IMR-90 (cell line): ENCODE measurements at regions not wholly inside any gene's neighbourhood (a gene's known extent, or its start where the extent isn't known, plus 50 kb on each side); places are given as distances from the start of the nearest gene placed in this dataset.
"Not testable (repeated sequence)": the region's sequence is repeated elsewhere in the genome, so short reads cannot be mapped to it uniquely, and the experiment has no call there.

Experiments used
- ATAC-seq: fragments of 200-7000 bp; cut with Tn5 transposase; 2 replicates; pipeline ENCODE4 v1.9.1; 2020; ENCODE audit warnings: low read depth, mild to moderate bottlenecking, moderate library complexity
- BruUV-seq: library from RNA; stranded (reverse); fragments of 400-500 nt; replicated peaks from 2 replicates; lab custom pipeline; 2021; lab: Mats Ljungman, UMichigan
- CTCF ChIA-PET: fragments of 300-600 bp; formaldehyde crosslinking; extraction: SDS; loops from one replicate; lab custom pipeline; 2021; ENCODE audit warnings: antibody characterized with exemption; lab: Yijun Ruan, JAX
- POLR2A ChIA-PET: fragments of 300-600 bp; sonication (Branson Sonifier 250); formaldehyde crosslinking; loops from one replicate; lab custom pipeline; 2022; ENCODE audit warnings: antibody characterized with exemption; ENCODE audit not compliant: unreplicated experiment; lab: Charles Lee
- DNase-seq: peaks from one replicate; pipeline ENCODE4 v3.0.0; 2013
- H2AFZ ChIP-seq: replicated peaks from 2 replicates; pipeline ENCODE3; 2013; ENCODE audit warnings: low read length, mild to moderate bottlenecking; ENCODE audit not compliant: poor library complexity
- H2AK5ac ChIP-seq: 2 replicates; pipeline ENCODE4 v1.6.1; 2013; ENCODE audit warnings: low read depth, low read length, inconsistent platforms
- H2AK9ac ChIP-seq: replicated peaks from 2 replicates; pipeline ENCODE3; 2013; ENCODE audit warnings: mild to moderate bottlenecking, low read depth, low read length, moderate library complexity; ENCODE audit not compliant: poor library complexity
- H2BK120ac ChIP-seq: 2 replicates; pipeline ENCODE4 v1.6.1; 2013; ENCODE audit warnings: low read depth, low read length, inconsistent platforms
- H2BK15ac ChIP-seq: 3 replicates; pipeline ENCODE4 v1.6.1; 2013; ENCODE audit warnings: low read depth, low read length, inconsistent platforms
- H2BK20ac ChIP-seq: 2 replicates; pipeline ENCODE4 v1.6.1; 2013; ENCODE audit warnings: low read depth, mild to moderate bottlenecking, inconsistent platforms, low read length, moderate library complexity
- H2BK5ac ChIP-seq: 2 replicates; pipeline ENCODE4 v1.6.1; 2013; ENCODE audit warnings: mild to moderate bottlenecking, low read depth, low read length, inconsistent platforms; ENCODE audit not compliant: poor library complexity, severe bottlenecking
- H3K14ac ChIP-seq: replicated peaks from 2 replicates; pipeline ENCODE4 v1.6.1; 2013; ENCODE audit warnings: low read depth, low read length, inconsistent platforms
- H3K18ac ChIP-seq: 2 replicates; pipeline ENCODE4 v1.6.1; 2013; ENCODE audit warnings: low read depth, low read length, control low read depth
- H3K23ac ChIP-seq: 2 replicates; pipeline ENCODE4 v1.6.1; 2013; ENCODE audit warnings: low read depth, low read length, inconsistent platforms
- H3K27ac ChIP-seq: 2 replicates; pipeline ENCODE4 v1.5.1; 2013; ENCODE audit warnings: mild to moderate bottlenecking, control low read depth, low read length; ENCODE audit not compliant: insufficient read depth
- H3K27me3 ChIP-seq: 2 replicates; pipeline ENCODE4 v1.6.1; 2013; ENCODE audit warnings: low read length; ENCODE audit not compliant: control insufficient read depth, insufficient read depth
- H3K36me3 ChIP-seq: 2 replicates; pipeline ENCODE4 v1.6.1; 2013; ENCODE audit warnings: low read length, mixed read lengths; ENCODE audit not compliant: control insufficient read depth, insufficient read depth
- H3K4ac ChIP-seq: 2 replicates; pipeline ENCODE4 v1.6.1; 2013; ENCODE audit warnings: low read depth, low read length, inconsistent platforms
- H3K4me1 ChIP-seq: 2 replicates; pipeline ENCODE4 v1.6.1; 2013; ENCODE audit warnings: low read length, mixed read lengths; ENCODE audit not compliant: control insufficient read depth, insufficient read depth
- H3K4me2 ChIP-seq: 2 replicates; pipeline ENCODE4 v1.6.1; 2013; ENCODE audit warnings: low read depth, mild to moderate bottlenecking, control low read depth, low read length, moderate library complexity
- H3K4me3 ChIP-seq: 2 replicates; pipeline ENCODE4 v1.5.1; 2013; ENCODE audit warnings: low read depth, mild to moderate bottlenecking, control low read depth, low read length, moderate library complexity; ENCODE audit not compliant: insufficient read depth
- H3K56ac ChIP-seq: 2 replicates; pipeline ENCODE4 v1.6.1; 2013; ENCODE audit warnings: low read length, inconsistent platforms; ENCODE audit not compliant: insufficient read depth; ENCODE audit errors: extremely low read depth
- H3K79me1 ChIP-seq, 2 experiments: 2 replicates each; pipeline ENCODE4 v1.6.1; 2013; ENCODE audit warnings: low read length in 2 of 2, inconsistent platforms in 1 of 2, low read depth in 1 of 2
- H3K9ac ChIP-seq: 2 replicates; pipeline ENCODE4 v1.6.1; 2013; ENCODE audit warnings: low read depth, low read length, control low read depth
- H3K9me1 ChIP-seq: 2 replicates; pipeline ENCODE4 v1.6.1; 2013; ENCODE audit warnings: low read length, inconsistent platforms; ENCODE audit not compliant: insufficient read depth
- H3K9me3 ChIP-seq: 2 replicates; pipeline ENCODE4 v1.6.1; 2013; ENCODE audit warnings: low read length; ENCODE audit not compliant: control insufficient read depth, insufficient read depth
- H4K20me1 ChIP-seq: 2 replicates; pipeline ENCODE4 v1.6.1; 2013; ENCODE audit warnings: low read length, inconsistent platforms; ENCODE audit not compliant: insufficient read depth
- H4K5ac ChIP-seq: 2 replicates; pipeline ENCODE4 v1.6.1; 2013; ENCODE audit warnings: mild to moderate bottlenecking, low read depth, low read length, control low read depth
- H4K8ac ChIP-seq, 2 experiments: 2 replicates each; pipeline ENCODE4 v1.6.1; 2013; ENCODE audit warnings: low read depth in 2 of 2, low read length in 2 of 2, control low read depth in 1 of 2, inconsistent platforms in 1 of 2
- H4K91ac ChIP-seq: 2 replicates; pipeline ENCODE4 v1.6.1; 2013; ENCODE audit warnings: low read depth, low read length, inconsistent platforms; ENCODE audit not compliant: insufficient read depth
- dilution Hi-C: fragments of 300-500 bp; cut with HindIII; formaldehyde crosslinking; loops from one replicate; pipeline ENCODE4 v1.14.3; 2018; ENCODE audit warnings: low sequenced_read_pairs; ENCODE audit not compliant: unreplicated experiment
- in situ Hi-C: fragments of 300-500 bp; cut with MboI; formaldehyde crosslinking; loops from 3 replicates; pipeline ENCODE4 v1.14.3; 2019; ENCODE audit warnings: low sequenced_read_pairs, inconsistent platforms, mixed read lengths
- intact Hi-C: fragments of 100-400 bp; cut with micrococcal nuclease; formaldehyde crosslinking; loops from 2 replicates; pipeline ENCODE4 v1.10.0; 2022

GRCh38 chr4:60423573-60424184 lies 776.4 kb upstream of the ADGRL3 start:
- H3K27me3 ChIP-seq, CTCF ChIA-PET, H3K9me3 ChIP-seq, H3K9me1 ChIP-seq, H4K8ac ChIP-seq, H3K4me2 ChIP-seq, H3K4me1 ChIP-seq, in situ Hi-C loops, DNase-seq, H2AFZ ChIP-seq, H2AK9ac ChIP-seq, H3K18ac ChIP-seq, H2BK5ac ChIP-seq, H2AK5ac ChIP-seq, H4K91ac ChIP-seq, H4K20me1 ChIP-seq, H3K14ac ChIP-seq, H2BK15ac ChIP-seq, dilution Hi-C loops, H2BK20ac ChIP-seq, H4K5ac ChIP-seq, POLR2A ChIA-PET, H3K79me1 ChIP-seq, BruUV-seq, intact Hi-C loops, H3K9ac ChIP-seq, H3K56ac ChIP-seq, H3K4ac ChIP-seq, H3K36me3 ChIP-seq, H3K4me3 ChIP-seq, H3K23ac ChIP-seq, ATAC-seq, H3K27ac ChIP-seq, H2BK120ac ChIP-seq: not testable (repeated sequence)
